OCI-LY7 (cell line): ENCODE measurements at regions not wholly inside any gene's neighbourhood (a gene's known extent, or its start where the extent isn't known, plus 50 kb on each side); places are given as distances from the start of the nearest gene placed in this dataset. TPM values are rescaled to one million over a fixed set of nuclear protein-coding genes. Genes with fewer than 3 reads are reported as not detected.
"Not testable (repeated sequence)": the region's sequence is repeated elsewhere in the genome, so short reads cannot be mapped to it uniquely, and the experiment has no call there.

Source experiments
- BruUV-seq: library from RNA; stranded (reverse); fragments of 400-500 nt; replicated peaks from 2 replicates; lab custom pipeline; 2021; lab: Mats Ljungman, UMichigan
- CTCF ChIA-PET: fragments of 300-600 bp; sonication (Branson Sonifier 250); formaldehyde crosslinking; loops from one replicate; lab custom pipeline; 2022; ENCODE audit warnings: antibody characterized with exemption; ENCODE audit not compliant: unreplicated experiment; lab: Charles Lee
- POLR2A ChIA-PET: fragments of 300-600 bp; sonication (Branson Sonifier 250); formaldehyde crosslinking; loops from one replicate; lab custom pipeline; 2022; ENCODE audit warnings: antibody characterized with exemption; lab: Charles Lee
- DNase-seq: peaks from one replicate; pipeline ENCODE4 v3.0.0-alpha.2; 2015; ENCODE audit warnings: low spot score
- H2AFZ ChIP-seq: fragments of 200-600 bp; sonication (generic), shearing (Covaris generic); 2 replicates; pipeline ENCODE4 v1.6.1; 2014; ENCODE audit warnings: mild to moderate bottlenecking, antibody characterized with exemption, low read length, moderate library complexity
- H3K27ac ChIP-seq: fragments of 200-600 bp; sonication (generic); 2 replicates; pipeline ENCODE4 v1.5.1; 2014; ENCODE audit warnings: mixed run types, low read depth, mild to moderate bottlenecking, moderate library complexity, low read length, inconsistent platforms; ENCODE audit not compliant: poor library complexity, severe bottlenecking
- H3K36me3 ChIP-seq: fragments of 200-600 bp; sonication (generic); 2 replicates; pipeline ENCODE4 v1.6.1; 2014; ENCODE audit warnings: mild to moderate bottlenecking, antibody characterized with exemption, low read length, moderate library complexity, mixed read lengths; ENCODE audit not compliant: insufficient read depth
- H3K4me1 ChIP-seq: fragments of 200-600 bp; sonication (generic); 2 replicates; pipeline ENCODE4 v1.5.1; 2014; ENCODE audit warnings: mild to moderate bottlenecking, low read length; ENCODE audit not compliant: insufficient read depth, poor library complexity, severe bottlenecking
- H3K4me2 ChIP-seq: fragments of 200-600 bp; sonication (generic); 2 replicates; pipeline ENCODE4 v1.6.1; 2014; ENCODE audit warnings: mild to moderate bottlenecking, low read length
- H3K4me3 ChIP-seq: fragments of 200-600 bp; sonication (generic); 2 replicates; pipeline ENCODE4 v1.5.1; 2014; ENCODE audit warnings: mild to moderate bottlenecking, low read depth, low read length; ENCODE audit not compliant: poor library complexity, severe bottlenecking
- H3K79me2 ChIP-seq: fragments of 200-600 bp; sonication (generic); 2 replicates; pipeline ENCODE4 v1.6.1; 2016; ENCODE audit warnings: low read depth, mild to moderate bottlenecking, low read length, moderate library complexity, mixed read lengths; ENCODE audit not compliant: insufficient read depth
- H3K9me2 ChIP-seq: fragments of 200-600 bp; sonication (generic); 2 replicates; pipeline ENCODE4 v1.6.1; 2016; ENCODE audit warnings: mild to moderate bottlenecking, low read length, mixed read lengths; ENCODE audit not compliant: insufficient read depth
- H3K9me3 ChIP-seq: fragments of 200-600 bp; sonication (generic); 2 replicates; pipeline ENCODE4 v1.6.1; 2014; ENCODE audit warnings: mild to moderate bottlenecking, mixed run types, low read length, mixed read lengths
- H4K20me1 ChIP-seq: fragments of 200-600 bp; sonication (generic); 2 replicates; pipeline ENCODE4 v1.6.1; 2014; ENCODE audit warnings: mild to moderate bottlenecking, antibody characterized with exemption, low read length, moderate library complexity, mixed read lengths; ENCODE audit not compliant: insufficient read depth
- CTCF ChIP-seq: fragments of 200-600 bp; sonication (generic); conservative IDR thresholded peaks from 2 replicates; pipeline ENCODE4 v1.5.1; 2014; ENCODE audit warnings: mild to moderate bottlenecking, antibody characterized with exemption, low read length, moderate library complexity, mixed read lengths
- EZH2phosphoT487 ChIP-seq: fragments of 200-600 bp; sonication (generic); IDR thresholded peaks from 2 replicates; pipeline ENCODE4 v1.6.1; 2018; ENCODE audit warnings: low read depth, borderline replicate concordance, mild to moderate bottlenecking, mixed run types, antibody characterized with exemption, low read length, moderate library complexity, mixed read lengths
- intact Hi-C: fragments of 100-400 bp; cut with micrococcal nuclease; formaldehyde crosslinking; loops from one replicate; pipeline ENCODE4 v1.10.0; 2022; ENCODE audit not compliant: unreplicated experiment
- small RNA-seq: library from RNA; depleted of rRNA; stranded (forward); fragments of <200 nt; gene quantifications from one replicate; pipeline ENCODE3, GENCODE V24; 2014

DNA sequence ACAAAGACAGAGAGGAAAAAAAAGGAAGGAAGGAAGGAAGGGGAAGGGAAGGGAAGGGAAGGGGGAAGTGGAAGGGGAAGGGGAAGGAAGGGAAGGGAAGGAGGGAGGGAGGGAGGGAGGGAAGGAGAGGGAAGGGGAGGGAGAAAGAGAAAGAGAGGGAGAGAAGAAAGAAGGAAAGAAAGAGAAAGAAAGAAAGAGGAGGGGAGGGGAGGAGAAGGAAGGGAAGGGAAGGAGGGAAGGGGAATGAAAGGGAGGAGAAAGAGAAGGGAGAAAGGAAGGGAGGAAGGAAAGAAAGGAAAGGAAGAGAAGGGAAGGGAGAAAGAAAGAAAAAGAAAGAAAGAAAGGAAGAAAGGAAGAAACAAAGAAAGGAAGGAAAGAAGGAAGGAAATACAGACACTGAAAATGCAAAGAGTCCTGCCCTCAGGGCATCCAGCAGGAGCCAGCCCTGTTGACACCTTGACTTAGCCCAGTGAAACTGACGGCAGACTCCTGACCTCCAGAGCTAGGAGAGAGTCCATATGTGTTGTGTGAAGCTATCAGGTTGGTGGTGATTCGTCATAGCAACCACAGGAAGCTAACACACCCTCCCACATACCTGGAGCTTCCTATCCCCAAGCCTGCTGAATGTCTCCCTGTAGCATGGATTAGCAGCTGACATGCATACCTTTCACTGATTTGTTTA is 58.7 kb upstream of the SULF2 start:
- DNase-seq, result no peak
- H3K4me2 ChIP-seq, result no peak overlapping the region
- intact Hi-C loops, result no loop called here

GRCh38 chr20:47842950-47843349 is 57.7 kb upstream of the SULF2 start:
- H3K27ac ChIP-seq, H2AFZ ChIP-seq, POLR2A ChIA-PET, H3K4me1 ChIP-seq, BruUV-seq, H3K9me3 ChIP-seq, H3K79me2 ChIP-seq, H3K9me2 ChIP-seq, H3K36me3 ChIP-seq, H4K20me1 ChIP-seq, intact Hi-C loops, H3K4me3 ChIP-seq, DNase-seq, CTCF ChIA-PET, H3K4me2 ChIP-seq: not testable (repeated sequence)

More for the DNA sequence above, 58.7 kb upstream of the SULF2 start:
- H3K9me2 ChIP-seq, result no peaks in the 10 kb centered on the region
- TF ChIP-seq EZH2phosphoT487, result no peak
- no peak for TF ChIP-seq CTCF
- no peak overlapping the region for H3K4me3 ChIP-seq
- H3K9me3 ChIP-seq, result no peaks in the 10 kb centered on the region
- H4K20me1 ChIP-seq, result no peaks in the 10 kb centered on the region
- ChIA-PET POLR2A (interaction anchor here (0.6 kb wide), 1 partner anchor 628 kb away, joined by 3 read pairs; no protein-coding TSS in a partner anchor), CTCF (no interaction called here)
- H3K36me3 ChIP-seq, result no peaks in the 10 kb centered on the region
- no peak overlapping the region for H2AFZ ChIP-seq
- H3K4me1 ChIP-seq, result no peaks in the 10 kb centered on the region
- no peak overlapping the region for H3K27ac ChIP-seq
- no peaks in the 10 kb centered on the region for H3K79me2 ChIP-seq
- BruUV-seq, result no TSS peak

DNA sequence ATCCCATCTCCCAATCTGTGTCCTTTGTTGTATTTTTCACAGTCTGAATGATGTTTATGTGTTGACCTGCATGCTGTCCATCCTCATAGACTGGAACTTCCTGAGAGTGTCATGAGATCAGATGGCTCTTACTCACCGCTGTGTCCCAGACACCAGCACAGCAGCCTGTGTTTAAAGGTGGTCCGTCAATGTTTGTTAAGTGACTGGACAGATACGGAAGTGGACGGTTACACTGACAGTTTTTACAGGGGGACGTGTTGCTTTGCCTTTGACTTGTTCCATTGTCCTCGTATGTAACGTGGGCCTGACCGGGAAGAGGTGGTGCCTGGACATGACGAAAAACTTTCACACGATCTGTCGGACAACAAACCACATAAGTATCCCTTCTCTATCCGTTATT is 56.7 kb upstream of the SULF2 start:
- H3K4me1 ChIP-seq, H2AFZ ChIP-seq, H3K9me2 ChIP-seq, H3K4me2 ChIP-seq, H3K9me3 ChIP-seq, CTCF ChIA-PET, intact Hi-C loops, H3K27ac ChIP-seq, H3K36me3 ChIP-seq, H3K79me2 ChIP-seq, H4K20me1 ChIP-seq, DNase-seq, BruUV-seq, H3K4me3 ChIP-seq, POLR2A ChIA-PET: not testable (repeated sequence)

GRCh38 chr20:47836256-47836817 is 51.1 kb upstream of the SULF2 start:
- H3K36me3 ChIP-seq, H3K4me2 ChIP-seq, H3K4me3 ChIP-seq, BruUV-seq, POLR2A ChIA-PET, H2AFZ ChIP-seq, H3K4me1 ChIP-seq, intact Hi-C loops, H3K9me2 ChIP-seq, H4K20me1 ChIP-seq, H3K79me2 ChIP-seq, H3K9me3 ChIP-seq, DNase-seq, H3K27ac ChIP-seq, CTCF ChIA-PET: not testable (repeated sequence)

Small RNAs in the stretch of these regions (small RNA-seq; reads per million reads assigned to genes)
- 0.52 reads per million, percentile 7 among the genes with 10 or more reads in this experiment for gene RNA5SP486
- not detected for gene RNU7-144P
- not detected for gene RNU7-92P
